HL-60 (cell line): ENCODE measurements at regions not wholly inside any gene's neighbourhood (a gene's known extent, or its start where the extent isn't known, plus 50 kb on each side); places are given as distances from the start of the nearest gene placed in this dataset.

ENCODE experiments used
- DNase-seq, 2 experiments: peaks; one replicate each; pipeline ENCODE4 v3.0.0-alpha.2; 2010 to 2020; ENCODE audit warnings: low read depth in 1 of 2, low spot score in 1 of 2
- H3K27ac ChIP-seq: fragments of 250-450 bp; sonication (Bioruptor Pico); replicated peaks from 2 replicates; pipeline ENCODE4 v1.5.1; 2020; ENCODE audit warnings: mild to moderate bottlenecking, moderate library complexity
- H3K27me3 ChIP-seq: fragments of 250-450 bp; sonication (Bioruptor Pico); 2 replicates; pipeline ENCODE4 v1.5.1; 2021; ENCODE audit warnings: mild to moderate bottlenecking, moderate library complexity; ENCODE audit not compliant: insufficient read depth, poor library complexity, severe bottlenecking
- H3K4me3 ChIP-seq: replicated peaks from 2 replicates; pipeline ENCODE4 v1.5.1; 2011; ENCODE audit warnings: mild to moderate bottlenecking, control low read depth, low read length; ENCODE audit not compliant: insufficient read depth
- CTCF ChIP-seq: IDR thresholded peaks from one replicate; pipeline ENCODE4 v1.5.1; 2011; ENCODE audit warnings: low read length, control low read depth, inconsistent platforms; ENCODE audit not compliant: insufficient read depth
- GABPA ChIP-seq: IDR thresholded peaks from 2 replicates; pipeline ENCODE4 v1.6.1; 2012; ENCODE audit warnings: low read depth
- POLR2AphosphoS5 ChIP-seq: IDR thresholded peaks from 2 replicates; pipeline ENCODE4 v1.6.1; 2012; ENCODE audit warnings: low read depth
- REST ChIP-seq: IDR thresholded peaks from 2 replicates; pipeline ENCODE4 v1.6.1; 2012; ENCODE audit warnings: low read depth; ENCODE audit not compliant: insufficient replicate concordance
- SPI1 ChIP-seq: IDR thresholded peaks from 2 replicates; pipeline ENCODE4 v1.6.1; 2012; ENCODE audit warnings: low read depth, mild to moderate bottlenecking, borderline replicate concordance

GRCh38 chr1:239311331-239311730, 75.0 kb upstream of the CHRM3 start:
- DNase-seq: no peak
- TF ChIP-seq CTCF (no peak), GABPA (no peak), POLR2AphosphoS5 (no peak), REST (no peak), SPI1 (no peak)
- no peak overlapping the region for H3K27ac ChIP-seq
- no peak overlapping the region for H3K4me3 ChIP-seq
- no peaks in the 10 kb centered on the region for H3K27me3 ChIP-seq

GRCh38 chr1:239308701-239309333, 77.6 kb upstream of the CHRM3 start:
- TF ChIP-seq SPI1 (no peak), GABPA (no peak), POLR2AphosphoS5 (no peak), REST (no peak), CTCF (peak; percentile 37)
- H3K27ac ChIP-seq: no peak overlapping the region
- no peaks in the 10 kb centered on the region for H3K27me3 ChIP-seq
- H3K4me3 ChIP-seq: no peak overlapping the region
- DNase-seq: peak in 1 of 2 experiments; percentile 34

- Histone ChIP-seq H3K27ac (no peak overlapping the region), H3K27me3 (no peaks in the 10 kb centered on the region), H3K4me3 (no peak overlapping the region)
- TF ChIP-seq SPI1 (no peak), GABPA (no peak), REST (no peak), POLR2AphosphoS5 (no peak), CTCF (no peak)
- no peak for DNase-seq
Measured at GRCh38 chr1:239307886-239308285, 78.5 kb upstream of the CHRM3 start.
